H9 (cell line): ENCODE measurements at regions not wholly inside any gene's neighbourhood (a gene's known extent, or its start where the extent isn't known, plus 50 kb on each side); places are given as distances from the start of the nearest gene placed in this dataset.

ENCODE experiments used
- DNase-seq: peaks from one replicate; pipeline ENCODE4 v3.0.0-alpha.2; 2017
- H2AFZ ChIP-seq: one replicate; pipeline ENCODE4 v1.6.1; 2013; ENCODE audit warnings: mild to moderate bottlenecking, low read length, control low read depth, moderate library complexity
- H2AK5ac ChIP-seq: 2 replicates; pipeline ENCODE4 v1.6.1; 2013; ENCODE audit warnings: low read length, control low read depth, mixed read lengths; ENCODE audit not compliant: insufficient read length
- H2BK120ac ChIP-seq: one replicate; pipeline ENCODE4 v1.6.1; 2013; ENCODE audit warnings: low read depth, mild to moderate bottlenecking, low read length, control low read depth, inconsistent platforms; ENCODE audit not compliant: poor library complexity, severe bottlenecking
- H2BK12ac ChIP-seq: 2 replicates; pipeline ENCODE4 v1.6.1; 2013; ENCODE audit warnings: low read length, control low read depth, mixed read lengths, low read depth; ENCODE audit not compliant: insufficient read length
- H2BK15ac ChIP-seq: 2 replicates; pipeline ENCODE4 v1.6.1; 2013; ENCODE audit warnings: low read depth, low read length, control low read depth
- H2BK20ac ChIP-seq: one replicate; pipeline ENCODE4 v1.6.1; 2013; ENCODE audit warnings: low read depth, mild to moderate bottlenecking, low read length, control low read depth, inconsistent platforms; ENCODE audit not compliant: poor library complexity, severe bottlenecking
- H2BK5ac ChIP-seq: 2 replicates; pipeline ENCODE4 v1.6.1; 2013; ENCODE audit warnings: low read length, control low read depth, mixed read lengths; ENCODE audit not compliant: insufficient read length
- H3K14ac ChIP-seq: 2 replicates; pipeline ENCODE4 v1.6.1; 2013; ENCODE audit warnings: low read length, control low read depth; ENCODE audit not compliant: insufficient read depth
- H3K18ac ChIP-seq: 2 replicates; pipeline ENCODE4 v1.6.1; 2013; ENCODE audit warnings: low read depth, mild to moderate bottlenecking, mixed read lengths, low read length, control low read depth; ENCODE audit not compliant: insufficient read length
- H3K23ac ChIP-seq: 2 replicates; pipeline ENCODE4 v1.6.1; 2013; ENCODE audit warnings: low read length, control low read depth, mixed read lengths, low read depth; ENCODE audit not compliant: insufficient read length
- H3K23me2 ChIP-seq: 2 replicates; pipeline ENCODE4 v1.6.1; 2013; ENCODE audit warnings: low read depth, mild to moderate bottlenecking, mixed read lengths, low read length, control low read depth; ENCODE audit not compliant: insufficient read length, poor library complexity, severe bottlenecking
- H3K27ac ChIP-seq: 2 replicates; pipeline ENCODE4 v1.5.1; 2013; ENCODE audit warnings: low read length, control low read depth, mixed read lengths, low read depth; ENCODE audit not compliant: insufficient read length
- H3K27me3 ChIP-seq: 2 replicates; pipeline ENCODE4 v1.6.1; 2013; ENCODE audit warnings: low read length, control low read depth, inconsistent platforms; ENCODE audit not compliant: insufficient read depth
- H3K4ac ChIP-seq: 2 replicates; pipeline ENCODE4 v1.6.1; 2013; ENCODE audit warnings: low read depth, mild to moderate bottlenecking, control low read depth, inconsistent platforms, low read length, moderate library complexity
- H3K4me1 ChIP-seq: 2 replicates; pipeline ENCODE4 v1.6.1; 2013; ENCODE audit warnings: low read length, control low read depth, inconsistent platforms; ENCODE audit not compliant: insufficient read depth
- H3K4me2 ChIP-seq: 2 replicates; pipeline ENCODE4 v1.6.1; 2013; ENCODE audit warnings: low read length, control low read depth, mixed read lengths; ENCODE audit not compliant: insufficient read length, insufficient read depth
- H3K56ac ChIP-seq: 2 replicates; pipeline ENCODE4 v1.6.1; 2013; ENCODE audit warnings: low read depth, mild to moderate bottlenecking, mixed read lengths, low read length, control low read depth; ENCODE audit not compliant: insufficient read length
- H3K79me1 ChIP-seq: 2 replicates; pipeline ENCODE4 v1.6.1; 2013; ENCODE audit warnings: low read depth, mild to moderate bottlenecking, moderate library complexity, low read length, control low read depth, inconsistent platforms; ENCODE audit not compliant: insufficient read depth, poor library complexity, severe bottlenecking
- H3K79me2 ChIP-seq: 2 replicates; pipeline ENCODE4 v1.6.1; 2013; ENCODE audit warnings: low read length, control low read depth, inconsistent platforms; ENCODE audit not compliant: insufficient read depth
- H3K9ac ChIP-seq: 2 replicates; pipeline ENCODE4 v1.6.1; 2013; ENCODE audit warnings: low read length, control low read depth, mixed read lengths; ENCODE audit not compliant: insufficient read length; ENCODE audit errors: extremely low read depth
- H3K9me3 ChIP-seq: one replicate; pipeline ENCODE4 v1.6.1; 2013; ENCODE audit warnings: low read depth, low read length, inconsistent platforms; ENCODE audit not compliant: control insufficient read depth
- H3T11ph ChIP-seq: one replicate; pipeline ENCODE4 v1.6.1; 2013; ENCODE audit warnings: mild to moderate bottlenecking, low read length, control low read depth, inconsistent platforms
- H4K20me1 ChIP-seq: one replicate; pipeline ENCODE4 v1.6.1; 2013; ENCODE audit not compliant: control insufficient read depth, insufficient read length, insufficient read depth
- H4K5ac ChIP-seq: 2 replicates; pipeline ENCODE4 v1.6.1; 2013; ENCODE audit warnings: low read depth, mild to moderate bottlenecking, mixed read lengths, low read length, control low read depth; ENCODE audit not compliant: insufficient read length
- H4K8ac ChIP-seq: replicated peaks from 2 replicates; pipeline ENCODE4 v1.6.1; 2013; ENCODE audit warnings: low read length, control low read depth, mixed read lengths, low read depth; ENCODE audit not compliant: insufficient read length
- H4K91ac ChIP-seq: 2 replicates; pipeline ENCODE4 v1.6.1; 2013; ENCODE audit warnings: low read depth, mild to moderate bottlenecking, moderate library complexity, mixed read lengths, low read length, control low read depth; ENCODE audit not compliant: insufficient read length
- H3K27ac Mint-ChIP-seq, 3 experiments: 2 replicates in 2 of 3; 3 replicates in 1 of 3; pipeline ENCODE4 v1.8.0; 2020 to 2021; ENCODE audit warnings: mixed read lengths in 3 of 3, mild to moderate bottlenecking in 1 of 3, moderate library complexity in 1 of 3
- H3K27me3 Mint-ChIP-seq: 2 replicates; pipeline ENCODE4 v1.8.0; 2021; ENCODE audit warnings: low read depth, mild to moderate bottlenecking, moderate library complexity, mixed read lengths
- H3K36me3 Mint-ChIP-seq, 3 experiments: 2 replicates in 2 of 3; 3 replicates in 1 of 3; pipeline ENCODE4 v1.8.0; 2020 to 2021; ENCODE audit warnings: low read depth in 3 of 3, mixed read lengths in 3 of 3; ENCODE audit not compliant: insufficient read depth in 1 of 3
- H3K4me1 Mint-ChIP-seq, 2 experiments: 2 replicates each; pipeline ENCODE4 v1.8.0; 2020; ENCODE audit warnings: mixed read lengths in 2 of 2
- H3K4me3 Mint-ChIP-seq, 2 experiments: 2 replicates in 1 of 2; 3 replicates in 1 of 2; pipeline ENCODE4 v1.8.0; 2020 to 2021; ENCODE audit warnings: mild to moderate bottlenecking in 2 of 2, mixed read lengths in 2 of 2, moderate library complexity in 1 of 2
- H3K9me3 Mint-ChIP-seq, 2 experiments: 2 replicates in 1 of 2; 3 replicates in 1 of 2; pipeline ENCODE4 v1.8.0; 2020; ENCODE audit warnings: mild to moderate bottlenecking in 2 of 2, mixed read lengths in 2 of 2, moderate library complexity in 1 of 2
- CTCF ChIP-seq: fragments of 200-600 bp; sonication (generic); conservative IDR thresholded peaks from 3 replicates; pipeline ENCODE4 v1.8.0; 2021; ENCODE audit warnings: antibody characterized with exemption, mild to moderate bottlenecking
- whole genome bisulfite sequencing: extraction: QIAGEN DNeasy Blood & Tissue Kit; methylation state at CpG from one replicate; pipeline ENCODE4 v1.1.7; 2013; ENCODE audit warnings: missing lambda C conversion rate, low lambda C conversion rate, mixed read lengths; ENCODE audit not compliant: insufficient read length; ENCODE audit errors: extremely low coverage; 5-methylcytosine and 5-hydroxymethylcytosine counted together

- Histone ChIP-seq H3K18ac (no peak overlapping the region), H3K14ac (no peak overlapping the region), H3K4ac (no peak overlapping the region), H3K4me2 (peak overlapping the region; percentile 2), H4K5ac (no peak overlapping the region), H3T11ph (no peak overlapping the region), H2BK20ac (no peak overlapping the region), H3K27me3 (no peaks in the 10 kb centered on the region), H3K79me1 (no peaks in the 10 kb centered on the region), H3K56ac (no peak overlapping the region), H2BK12ac (no peak overlapping the region), H2BK120ac (no peak overlapping the region), H2BK5ac (no peak overlapping the region), H3K9me3 (no peaks in the 10 kb centered on the region), H4K91ac (no peak overlapping the region), H3K23me2 (no peaks in the 10 kb centered on the region), H3K9ac (no peak overlapping the region), H2AFZ (no peak overlapping the region), H3K27ac (no peak overlapping the region), H3K23ac (no peak overlapping the region), H4K20me1 (no peaks in the 10 kb centered on the region), H4K8ac (no peak overlapping the region), H2AK5ac (no peak overlapping the region), H2BK15ac (no peak overlapping the region), H3K79me2 (no peaks in the 10 kb centered on the region), H3K4me1 (peaks cover 2% of the 10 kb centered on the region; the same call in 1 of the 2 replicates)
- H3K27ac Mint-ChIP-seq, result no peak overlapping the region
- WGBS, result no CpG with 5 or more reads among the region's 2 CpGs
- no peak for TF ChIP-seq CTCF
- peaks cover 3% of the 10 kb centered on the region for H3K27me3 Mint-ChIP-seq
- no peak overlapping the region for H3K4me3 Mint-ChIP-seq
- H3K4me1 Mint-ChIP-seq, result peaks cover 24 to 36% of the 10 kb centered on the region in 2 experiments
- peak; percentile 35 for DNase-seq
- H3K36me3 Mint-ChIP-seq, result no peaks in the 10 kb centered on the region
- no peaks in the 10 kb centered on the region for H3K9me3 Mint-ChIP-seq
Observed at GRCh38 chr2:217650229-217650628, 352.6 kb downstream of the TNS1 start.
